Endothelial cell of umbilical vein (primary cell): ENCODE measurements at regions not wholly inside any gene's neighbourhood (a gene's known extent, or its start where the extent isn't known, plus 50 kb on each side); places are given as distances from the start of the nearest gene placed in this dataset.

Experiments used
- BruUV-seq: library from RNA; stranded (reverse); fragments of 400-500 nt; replicated peaks from 2 replicates; lab custom pipeline; 2021; lab: Mats Ljungman, UMichigan
- CTCF ChIA-PET: fragments of 300-600, 350-600 bp; sonication (Branson Sonifier 250); formaldehyde crosslinking; loops from one replicate; lab custom pipeline; 2021; ENCODE audit warnings: antibody characterized with exemption, inconsistent platforms; lab: Charles Lee
- POLR2A ChIA-PET: fragments of 300-600, 350-600 bp; sonication (Branson Sonifier 250); formaldehyde crosslinking; loops from one replicate; lab custom pipeline; 2021; ENCODE audit warnings: antibody characterized with exemption, inconsistent platforms; lab: Charles Lee
- DNase-seq: peaks from one replicate; pipeline ENCODE4 v3.0.0-alpha.2; 2011; ENCODE audit warnings: low read depth, low spot score
- FAIRE-seq: peaks from 2 replicates; lab custom pipeline; 2011; peaks lifted over from hg19 to GRCh38; lab: Jason Lieb, UNC
- H2AFZ ChIP-seq: 2 replicates; pipeline ENCODE4 v1.6.0; 2012; ENCODE audit warnings: low read depth, low read length, control low read depth, inconsistent platforms
- H3K27ac ChIP-seq: 2 replicates; pipeline ENCODE4 v1.5.1; 2011; ENCODE audit warnings: low read depth, mild to moderate bottlenecking, control low read depth, low read length, moderate library complexity; ENCODE audit not compliant: insufficient read depth
- H3K27me3 ChIP-seq, 2 experiments: 2 replicates each; pipeline versions ENCODE4 v1.6.0 to v1.6.1; 2011; ENCODE audit warnings: low read length in 2 of 2, mixed read lengths in 1 of 2; ENCODE audit not compliant: control insufficient read depth in 2 of 2, insufficient read depth in 2 of 2
- H3K36me3 ChIP-seq, 2 experiments: 2 replicates in 1 of 2; 3 replicates in 1 of 2; pipeline ENCODE4 v1.5.1; 2011; ENCODE audit warnings: low read length in 2 of 2, mild to moderate bottlenecking in 1 of 2, moderate library complexity in 1 of 2; ENCODE audit not compliant: control insufficient read depth in 2 of 2, insufficient read depth in 2 of 2; ENCODE audit errors: extremely low read depth in 1 of 2
- H3K4me1 ChIP-seq: 3 replicates; pipeline ENCODE4 v1.5.1; 2011; ENCODE audit warnings: mild to moderate bottlenecking, low read length; ENCODE audit not compliant: control insufficient read depth, insufficient read depth; ENCODE audit errors: extremely low read depth
- H3K4me2 ChIP-seq: 2 replicates; pipeline ENCODE4 v1.6.1; 2011; ENCODE audit warnings: low read length, control low read depth, mixed read lengths; ENCODE audit not compliant: insufficient read depth
- H3K4me3 ChIP-seq, 3 experiments: fragments of 200-600 bp in 1 of 3; sonication (generic), shearing (Covaris generic) in 1 of 3; replicated peaks in 1 of 3; 2 replicates each; pipeline ENCODE4 v1.5.1; 2011 to 2016; ENCODE audit warnings: control low read depth in 3 of 3, low read length in 3 of 3, mild to moderate bottlenecking in 2 of 3, inconsistent platforms in 1 of 3, low read depth in 1 of 3, moderate library complexity in 1 of 3; ENCODE audit not compliant: insufficient read depth in 1 of 3
- H3K79me2 ChIP-seq: 2 replicates; pipeline ENCODE4 v1.6.0; 2012; ENCODE audit warnings: low read length, inconsistent platforms; ENCODE audit not compliant: control insufficient read depth, insufficient read depth
- H3K9ac ChIP-seq: replicated peaks from 2 replicates; pipeline ENCODE3; 2011; ENCODE audit warnings: low read length, control low read depth; ENCODE audit not compliant: insufficient read depth; ENCODE audit errors: extremely low read depth
- H3K9me1 ChIP-seq: replicated peaks from 3 replicates; pipeline ENCODE4 v1.6.0; 2011; ENCODE audit warnings: mild to moderate bottlenecking, low read length; ENCODE audit not compliant: control insufficient read depth, insufficient read depth; ENCODE audit errors: extremely low read depth
- H3K9me3 ChIP-seq: replicated peaks from 2 replicates; pipeline ENCODE4 v1.5.1; 2012; ENCODE audit warnings: low read length, inconsistent platforms; ENCODE audit not compliant: control insufficient read depth, insufficient read depth
- H4K20me1 ChIP-seq: replicated peaks from 2 replicates; pipeline ENCODE3; 2011; ENCODE audit warnings: mild to moderate bottlenecking, low read length; ENCODE audit not compliant: control insufficient read depth, insufficient read depth; ENCODE audit errors: extremely low read depth
- CTCF ChIP-seq, 2 donors: IDR thresholded peaks; 1 replicate in 1 of 2; 2 replicates in 1 of 2; pipeline ENCODE4 v1.5.1; 2011; ENCODE audit warnings: low read length in 2 of 2, mild to moderate bottlenecking in 2 of 2, moderate library complexity in 2 of 2, control low read depth in 1 of 2, inconsistent platforms in 1 of 2, low read depth in 1 of 2; ENCODE audit not compliant: insufficient read depth in 1 of 2; ENCODE audit errors: extremely low read depth in 1 of 2
- EZH2 ChIP-seq: IDR thresholded peaks from 2 replicates; pipeline ENCODE4 v1.6.1; 2012; ENCODE audit warnings: borderline replicate concordance, low read depth, mild to moderate bottlenecking, moderate library complexity, low read length, inconsistent platforms; ENCODE audit not compliant: severe bottlenecking
- FOS ChIP-seq: IDR thresholded peaks from 2 replicates; pipeline ENCODE4 v1.6.1; 2011; ENCODE audit warnings: mild to moderate bottlenecking, low read length, moderate library complexity, borderline replicate concordance; ENCODE audit not compliant: insufficient read depth
- GATA2 ChIP-seq: IDR thresholded peaks from 2 replicates; pipeline ENCODE4 v1.7.0; 2011; ENCODE audit warnings: low read depth, mild to moderate bottlenecking, moderate library complexity, mixed read lengths, low read length; ENCODE audit not compliant: insufficient read length, insufficient read depth
- JUN ChIP-seq: IDR thresholded peaks from 2 replicates; pipeline ENCODE4 v1.6.1; 2011; ENCODE audit warnings: borderline replicate concordance, low read depth; ENCODE audit not compliant: insufficient read length, insufficient read depth
- MAX ChIP-seq: IDR thresholded peaks from 2 replicates; pipeline ENCODE4 v1.6.1; 2011; ENCODE audit not compliant: insufficient read depth, insufficient read length
- MYC ChIP-seq: IDR thresholded peaks from one replicate; pipeline ENCODE4 v1.6.1; 2011; ENCODE audit warnings: mild to moderate bottlenecking, low read depth, low read length
- POLR2A ChIP-seq: IDR thresholded peaks from 2 replicates; pipeline ENCODE4 v1.6.1; 2012; ENCODE audit warnings: low read depth, mild to moderate bottlenecking, control low read depth, low read length
- POLR2AphosphoS5 ChIP-seq: IDR thresholded peaks from 2 replicates; pipeline ENCODE4 v1.6.1; 2012; ENCODE audit warnings: low read depth, mild to moderate bottlenecking, control low read depth, low read length, moderate library complexity; ENCODE audit not compliant: insufficient read depth
- dilution Hi-C: fragments of 300-500 bp; cut with MboI; formaldehyde crosslinking; loops from one replicate; pipeline ENCODE4 v1.15.0; 2019; ENCODE audit warnings: low sequenced_read_pairs; ENCODE audit not compliant: extremely low pct_ligation_motif_present
- intact Hi-C: fragments of 100-400 bp; cut with micrococcal nuclease; formaldehyde crosslinking; loops from one replicate; pipeline ENCODE4 v1.10.0; 2022

- Histone ChIP-seq H3K4me1 (no peaks in the 10 kb centered on the region), H2AFZ (no peak overlapping the region), H3K9me3 (peaks cover 7% of the 10 kb centered on the region), H3K27ac (no peak overlapping the region), H3K79me2 (no peaks in the 10 kb centered on the region), H3K36me3 (no peaks in the 10 kb centered on the region), H3K27me3 (no peaks in the 10 kb centered on the region), H3K9ac (no peak overlapping the region), H3K9me1 (no peaks in the 10 kb centered on the region), H4K20me1 (no peaks in the 10 kb centered on the region), H3K4me2 (no peak overlapping the region), H3K4me3 (no peak overlapping the region)
- ChIA-PET CTCF (no interaction called here), POLR2A (no interaction called here)
- FAIRE-seq (no peak), DNase-seq (no peak)
- dilution Hi-C loops: no loop called here
- no TSS peak for BruUV-seq
- intact Hi-C loops: no loop called here
- TF ChIP-seq FOS (no peak), EZH2 (no peak), POLR2AphosphoS5 (no peak), JUN (no peak), MYC (no peak), MAX (no peak), POLR2A (no peak), GATA2 (no peak), CTCF (IDR thresholded peaks at IDR 0.05; ENCODE audit: extremely low read depth in 1 of 2, insufficient read depth in 1 of 2, low read depth in 1 of 2, low read length in 2 of 2) (no peak)
These were observed 263.0 kb upstream of the ZFP42 start for GRCh38 chr4:187732524-187732923.
